GM12891 (cell line): ENCODE measurements at regions not wholly inside any gene's neighbourhood (a gene's known extent, or its start where the extent isn't known, plus 50 kb on each side); places are given as distances from the start of the nearest gene placed in this dataset.

Source experiments
- POLR2A ChIP-seq: IDR thresholded peaks from 2 replicates; pipeline ENCODE4 v1.6.1; 2011; ENCODE audit warnings: low read depth, low read length, control low read depth
- SPI1 ChIP-seq: IDR thresholded peaks from 2 replicates; pipeline ENCODE4 v1.6.1; 2011; ENCODE audit warnings: low read depth, low read length, control low read depth
- TAF1 ChIP-seq: IDR thresholded peaks from 2 replicates; pipeline ENCODE4 v1.6.1; 2011; ENCODE audit warnings: low read depth, low read length, control low read depth

DNA sequence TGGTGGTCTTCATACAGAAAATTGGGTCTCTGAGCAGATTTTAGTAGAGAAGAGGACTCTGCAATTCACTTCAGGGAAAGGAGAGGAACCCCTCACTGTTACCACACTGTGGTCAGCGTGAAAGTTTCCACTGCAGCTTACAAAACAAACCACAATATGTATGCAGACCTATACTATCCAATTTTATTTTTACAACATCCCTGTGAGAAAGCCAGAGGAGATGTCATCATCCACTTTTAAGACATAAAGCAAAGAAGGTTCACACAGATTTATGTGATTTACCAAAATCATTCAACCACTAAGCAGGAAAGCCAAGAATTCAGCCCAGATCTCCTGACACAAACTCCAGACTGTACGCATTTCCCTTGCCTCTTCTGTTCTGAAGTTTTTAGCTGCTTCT is 442.4 kb downstream of the FRK start:
- no peak for TF ChIP-seq SPI1
- TF ChIP-seq POLR2A = no peak
- TF ChIP-seq TAF1 = no peak
